CD14-positive monocyte (primary cell): ENCODE measurements at regions not wholly inside any gene's neighbourhood (a gene's known extent, or its start where the extent isn't known, plus 50 kb on each side); places are given as distances from the start of the nearest gene placed in this dataset.

ENCODE experiments used
- DNase-seq, 3 donors: peaks; one replicate each; pipeline ENCODE4 v3.0.0-alpha.2; 2011 to 2022
- H2AFZ ChIP-seq: 2 replicates; pipeline ENCODE4 v1.6.0; 2012; ENCODE audit warnings: mild to moderate bottlenecking, low read depth, low read length, inconsistent platforms; ENCODE audit not compliant: insufficient read depth, poor library complexity, severe bottlenecking
- H3K27ac ChIP-seq, 2 donors: 1 replicate in 1 of 2; 2 replicates in 1 of 2; pipeline ENCODE4 v1.5.1; 2012 to 2013; ENCODE audit warnings: low read length in 2 of 2, control low read depth in 1 of 2, inconsistent platforms in 1 of 2, low read depth in 1 of 2, mild to moderate bottlenecking in 1 of 2
- H3K27me3 ChIP-seq, 2 donors: one replicate each; pipeline versions ENCODE4 v1.6.0 to v1.6.1; 2011 to 2013; ENCODE audit warnings: low read length in 2 of 2; ENCODE audit not compliant: control insufficient read depth in 2 of 2, insufficient read depth in 2 of 2
- H3K36me3 ChIP-seq, 2 donors: replicated peaks in 1 of 2; 1 replicate in 1 of 2; 2 replicates in 1 of 2; pipeline versions ENCODE4 v1.5.1 to v1.6.1; 2012 to 2013; ENCODE audit warnings: low read length in 2 of 2, control low read depth in 1 of 2, inconsistent platforms in 1 of 2, mild to moderate bottlenecking in 1 of 2; ENCODE audit not compliant: insufficient read depth in 2 of 2, control insufficient read depth in 1 of 2
- H3K4me1 ChIP-seq, 2 donors: 1 replicate in 1 of 2; 2 replicates in 1 of 2; pipeline versions ENCODE4 v1.5.1 to v1.6.1; 2012 to 2013; ENCODE audit warnings: low read length in 2 of 2, control low read depth in 1 of 2, inconsistent platforms in 1 of 2, mild to moderate bottlenecking in 1 of 2, moderate library complexity in 1 of 2; ENCODE audit not compliant: insufficient read depth in 2 of 2, control insufficient read depth in 1 of 2
- H3K4me2 ChIP-seq: replicated peaks from 2 replicates; pipeline ENCODE3; 2012; ENCODE audit warnings: low read length, moderate library complexity, mild to moderate bottlenecking; ENCODE audit not compliant: poor library complexity, severe bottlenecking; ENCODE audit errors: extremely low read depth
- H3K4me3 ChIP-seq, 3 experiments: fragments of 200-600 bp in 1 of 3; sonication (generic) in 1 of 3; replicated peaks in 1 of 3; 1 replicate in 2 of 3; 2 replicates in 1 of 3; pipeline ENCODE4 v1.5.1; 2011 to 2013; ENCODE audit warnings: low read length in 3 of 3, mild to moderate bottlenecking in 3 of 3, control low read depth in 2 of 3, low read depth in 2 of 3, inconsistent platforms in 1 of 3, moderate library complexity in 1 of 3
- H3K79me2 ChIP-seq: 2 replicates; pipeline ENCODE4 v1.6.0; 2012; ENCODE audit warnings: mild to moderate bottlenecking, control low read depth, inconsistent platforms, low read length, moderate library complexity; ENCODE audit not compliant: insufficient read depth
- H3K9ac ChIP-seq: 2 replicates; pipeline ENCODE4 v1.6.0; 2017; ENCODE audit warnings: low read length, mild to moderate bottlenecking; ENCODE audit not compliant: insufficient read depth, poor library complexity, severe bottlenecking
- H3K9me3 ChIP-seq, 2 donors: replicated peaks in 1 of 2; 1 replicate in 1 of 2; 2 replicates in 1 of 2; pipeline versions ENCODE4 v1.5.1 to v1.6.1; 2012 to 2013; ENCODE audit warnings: low read length in 2 of 2, control low read depth in 1 of 2; ENCODE audit not compliant: control insufficient read depth in 1 of 2, insufficient read depth in 1 of 2
- H4K20me1 ChIP-seq: 2 replicates; pipeline ENCODE4 v1.6.0; 2012; ENCODE audit warnings: mild to moderate bottlenecking, low read length, control low read depth, moderate library complexity; ENCODE audit not compliant: insufficient read depth
- H3K27ac Mint-ChIP-seq, 7 donors: one replicate each; pipeline ENCODE4 v1.8.0; 2020; ENCODE audit warnings: mild to moderate bottlenecking in 7 of 7, mixed read lengths in 7 of 7, moderate library complexity in 6 of 7, inconsistent platforms in 2 of 7
- H3K27me3 Mint-ChIP-seq, 3 donors: one replicate each; pipeline ENCODE4 v1.8.0; 2021 to 2022; ENCODE audit warnings: low read depth in 3 of 3, mild to moderate bottlenecking in 3 of 3, mixed read lengths in 3 of 3, moderate library complexity in 3 of 3, inconsistent platforms in 1 of 3
- H3K36me3 Mint-ChIP-seq, 2 donors: one replicate each; pipeline ENCODE4 v1.8.0; 2020; ENCODE audit warnings: mixed read lengths in 2 of 2, inconsistent platforms in 1 of 2, mild to moderate bottlenecking in 1 of 2
- H3K4me1 Mint-ChIP-seq: one replicate; pipeline ENCODE4 v1.8.0; 2020; ENCODE audit warnings: mild to moderate bottlenecking, mixed read lengths
- H3K4me3 Mint-ChIP-seq, 2 donors: one replicate each; pipeline ENCODE4 v1.8.0; 2020; ENCODE audit warnings: mild to moderate bottlenecking in 2 of 2, mixed read lengths in 2 of 2, moderate library complexity in 1 of 2
- H3K9me3 Mint-ChIP-seq, 7 donors: one replicate each; pipeline ENCODE4 v1.8.0; 2020 to 2022; ENCODE audit warnings: mixed read lengths in 7 of 7, mild to moderate bottlenecking in 6 of 7, moderate library complexity in 6 of 7, inconsistent platforms in 2 of 7
- WGBS: methylation state at CpG from one replicate; pipeline ENCODE4 v1.1.5; 2013; ENCODE audit warnings: missing lambda C conversion rate; ENCODE audit not compliant: insufficient coverage; 5-methylcytosine and 5-hydroxymethylcytosine counted together
- intact Hi-C, 2 donors: fragments of 100-400 bp; cut with micrococcal nuclease; formaldehyde crosslinking; loops; one replicate each; pipeline versions ENCODE4 v1.15.0 to v1.15.1; 2023
- TF ChIP-seq, protein P1 (sequence below): fragments of 200-600 bp; IDR thresholded peaks from one replicate; pipeline ENCODE4 v1.8.0; 2022; ENCODE audit warnings: antibody characterized with exemption, mild to moderate bottlenecking

DNA sequence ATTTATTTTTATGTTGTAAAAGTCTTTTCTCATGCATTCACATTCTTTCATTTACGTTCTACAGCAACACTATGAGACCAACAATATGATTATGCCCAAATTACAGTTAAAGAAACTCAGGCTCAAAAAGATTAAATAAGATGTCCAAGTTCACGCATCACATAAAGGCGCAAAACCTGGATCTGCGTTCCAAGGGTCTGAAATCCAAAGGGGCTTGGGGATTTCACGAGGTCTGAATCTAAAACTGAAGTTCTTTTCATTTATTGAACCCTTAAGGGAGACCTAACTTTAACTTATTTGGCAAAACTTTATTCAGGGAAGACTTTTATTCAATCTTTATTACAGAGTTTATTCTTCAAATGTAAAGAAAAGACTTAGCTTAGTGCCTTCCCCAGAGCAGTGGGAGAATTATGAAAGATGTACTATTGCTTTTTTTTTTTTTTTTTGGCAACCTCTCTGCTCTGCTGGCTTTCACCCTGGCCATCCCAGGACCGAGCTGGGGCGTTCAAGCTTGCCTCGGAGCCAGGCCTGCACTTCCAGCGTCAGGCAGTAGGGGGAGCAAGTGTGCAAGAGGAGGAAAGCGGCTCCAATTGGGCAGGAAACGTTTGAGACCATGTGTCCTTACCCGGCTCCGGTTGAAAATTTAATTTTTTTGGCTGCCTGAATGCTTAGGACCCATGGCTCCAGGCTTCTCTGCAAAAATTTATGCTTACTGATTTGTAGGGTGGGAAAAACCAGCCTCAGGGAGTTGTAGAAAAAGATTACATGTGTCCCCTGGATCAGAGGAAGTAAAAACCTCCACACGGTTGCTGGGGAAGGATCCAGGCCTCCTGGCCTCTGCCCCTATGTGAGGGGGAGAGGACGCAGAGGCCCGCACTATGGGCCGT is 344.3 kb upstream of the KLF3 start:
- H3K36me3 ChIP-seq: no peaks in the 10 kb centered on the region
- H3K27me3 ChIP-seq: no peaks in the 10 kb centered on the region
- intact Hi-C loops: loop anchor here (2.0 to 10.0 kb wide), 4 partner anchors 135 to 355 kb away; no protein-coding TSS in a partner anchor
- H3K9me3 ChIP-seq: no peaks in the 10 kb centered on the region
- H2AFZ ChIP-seq: peak overlapping the region; percentile 51
- peak overlapping the region; percentile 68 to 84 for H3K4me3 Mint-ChIP-seq
- no peaks in the 10 kb centered on the region for H4K20me1 ChIP-seq
- TF ChIP-seq, protein P1, sequence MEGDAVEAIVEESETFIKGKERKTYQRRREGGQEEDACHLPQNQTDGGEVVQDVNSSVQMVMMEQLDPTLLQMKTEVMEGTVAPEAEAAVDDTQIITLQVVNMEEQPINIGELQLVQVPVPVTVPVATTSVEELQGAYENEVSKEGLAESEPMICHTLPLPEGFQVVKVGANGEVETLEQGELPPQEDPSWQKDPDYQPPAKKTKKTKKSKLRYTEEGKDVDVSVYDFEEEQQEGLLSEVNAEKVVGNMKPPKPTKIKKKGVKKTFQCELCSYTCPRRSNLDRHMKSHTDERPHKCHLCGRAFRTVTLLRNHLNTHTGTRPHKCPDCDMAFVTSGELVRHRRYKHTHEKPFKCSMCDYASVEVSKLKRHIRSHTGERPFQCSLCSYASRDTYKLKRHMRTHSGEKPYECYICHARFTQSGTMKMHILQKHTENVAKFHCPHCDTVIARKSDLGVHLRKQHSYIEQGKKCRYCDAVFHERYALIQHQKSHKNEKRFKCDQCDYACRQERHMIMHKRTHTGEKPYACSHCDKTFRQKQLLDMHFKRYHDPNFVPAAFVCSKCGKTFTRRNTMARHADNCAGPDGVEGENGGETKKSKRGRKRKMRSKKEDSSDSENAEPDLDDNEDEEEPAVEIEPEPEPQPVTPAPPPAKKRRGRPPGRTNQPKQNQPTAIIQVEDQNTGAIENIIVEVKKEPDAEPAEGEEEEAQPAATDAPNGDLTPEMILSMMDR: peak; percentile 99
- WGBS: 0% methylated on average over 6 of the region's 17 CpGs
- peak; percentile 76 to 83 (median 77) for DNase-seq
- peak overlapping the region in 1 of 3 experiments; percentile 74 for H3K4me3 ChIP-seq
- no peak overlapping the region for H3K9ac ChIP-seq
- peaks cover 48% of the 10 kb centered on the region for H3K4me1 Mint-ChIP-seq
- no peaks in the 10 kb centered on the region for H3K36me3 Mint-ChIP-seq
- peak overlapping the region; percentile 79 to 87 for H3K27ac ChIP-seq
- peaks cover 0 to 2% (median 0%) of the 10 kb centered on the region in 3 donors for H3K27me3 Mint-ChIP-seq
- peak overlapping the region; percentile 87 to 95 (median 91) for H3K27ac Mint-ChIP-seq
- peak overlapping the region; percentile 78 for H3K4me2 ChIP-seq
- H3K79me2 ChIP-seq: no peaks in the 10 kb centered on the region
- H3K4me1 ChIP-seq: peaks cover 44 to 59% of the 10 kb centered on the region in 2 donors
- H3K9me3 Mint-ChIP-seq: peaks cover 0 to 5% (median 4%) of the 10 kb centered on the region in 7 donors

DNA sequence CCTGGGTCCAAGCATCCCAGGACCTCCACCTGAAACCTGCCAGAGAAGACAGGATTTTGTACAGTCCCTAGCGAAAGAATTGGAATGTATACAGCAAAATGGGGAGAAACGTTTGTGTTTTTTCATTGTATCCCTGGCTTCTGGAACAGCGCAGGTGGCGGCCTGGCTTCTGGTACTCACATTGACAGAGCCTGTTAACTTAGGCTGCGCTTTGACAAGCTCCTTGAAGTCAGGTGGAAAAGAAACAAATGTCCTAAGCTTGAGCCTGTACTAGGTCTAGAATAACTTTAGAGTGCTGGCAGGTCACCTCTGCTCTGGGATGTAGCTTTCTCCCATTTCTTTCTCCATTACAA is 343.7 kb upstream of the KLF3 start:
- no peaks in the 10 kb centered on the region for H3K9me3 ChIP-seq
- 89% methylated on average over 4 of the region's 5 CpGs for WGBS
- DNase-seq: no peak
- H2AFZ ChIP-seq: peak overlapping the region; percentile 51
- H3K4me1 ChIP-seq: peaks cover 44 to 59% of the 10 kb centered on the region in 2 donors
- no peaks in the 10 kb centered on the region for H3K36me3 ChIP-seq
- H3K27me3 ChIP-seq: no peaks in the 10 kb centered on the region
- H3K4me2 ChIP-seq: peak overlapping the region; percentile 78
- intact Hi-C loops: loop anchor here (2.0 to 10.0 kb wide), 2 partner anchors 204 to 354 kb away; no protein-coding TSS in a partner anchor
- no peak overlapping the region for H3K9ac ChIP-seq
- Mint-ChIP-seq H3K4me3 (no peak overlapping the region), H3K9me3 (peaks cover 0 to 5% (median 4%) of the 10 kb centered on the region in 7 donors), H3K27me3 (peaks cover 0 to 2% (median 0%) of the 10 kb centered on the region in 3 donors), H3K36me3 (no peaks in the 10 kb centered on the region), H3K27ac (peak overlapping the region in 6 of 7 donors; percentile 11 to 95 (median 91)), H3K4me1 (peaks cover 48% of the 10 kb centered on the region)
- TF ChIP-seq, protein P1: no peak
- no peaks in the 10 kb centered on the region for H3K79me2 ChIP-seq
- H3K27ac ChIP-seq: peak overlapping the region in 1 of 2 donors; percentile 87
- peak overlapping the region in 1 of 3 experiments; percentile 74 for H3K4me3 ChIP-seq
- no peaks in the 10 kb centered on the region for H4K20me1 ChIP-seq
